HCT116 (cell line): ENCODE measurements at regions not wholly inside any gene's neighbourhood (a gene's known extent, or its start where the extent isn't known, plus 50 kb on each side); places are given as distances from the start of the nearest gene placed in this dataset.

Experiments used
- ATAC-seq: fragments of 200-7000 bp; cut with Tn5 transposase; 2 replicates; pipeline ENCODE4 v1.9.1; 2020; ENCODE audit warnings: mild to moderate bottlenecking, moderate library complexity
- BruUV-seq: library from RNA; stranded (reverse); fragments of 400-500 nt; replicated peaks from 2 replicates; lab custom pipeline; 2021; lab: Mats Ljungman, UMichigan
- CTCF ChIA-PET: fragments of 300-600 bp; sonication (Branson Sonifier 250); formaldehyde crosslinking; loops from one replicate; lab custom pipeline; 2021; ENCODE audit warnings: antibody characterized with exemption; lab: Charles Lee
- POLR2A ChIA-PET: fragments of 300-600, 350-600 bp; sonication (Branson Sonifier 250); formaldehyde crosslinking; loops from one replicate; lab custom pipeline; 2021; ENCODE audit warnings: antibody characterized with exemption; lab: Charles Lee
- RAD21 ChIA-PET, 2 experiments: fragments of 300-600 bp; sonication (Branson Sonifier 250); formaldehyde crosslinking; loops; one replicate each; lab custom pipeline; 2023; ENCODE audit warnings: low total read pairs in 2 of 2; ENCODE audit not compliant: uncharacterized antibody in 2 of 2, unreplicated experiment in 2 of 2, low non-redundant PET in 1 of 2; lab: Charles Lee
- DNase-seq: peaks from one replicate; pipeline ENCODE4 v3.0.0-alpha.2; 2010; ENCODE audit warnings: low read depth, low spot score
- H2AFZ ChIP-seq: fragments of 200-600 bp; shearing (Covaris generic), sonication (generic); 2 replicates; pipeline ENCODE4 v1.6.1; 2017; ENCODE audit warnings: low read depth, mixed run types, mixed read lengths, antibody characterized with exemption, low read length; ENCODE audit not compliant: poor library complexity, severe bottlenecking
- H3K27ac ChIP-seq: 2 replicates; pipeline ENCODE4 v1.5.1; 2012; ENCODE audit warnings: low read depth, low read length
- H3K27me3 ChIP-seq: fragments of 200-600 bp; sonication (generic); 2 replicates; pipeline ENCODE4 v1.6.1; 2016; ENCODE audit warnings: mixed run types, low read length, mixed read lengths; ENCODE audit not compliant: insufficient read depth
- H3K36me3 ChIP-seq, 2 experiments: fragments of 200-500 bp in 1 of 2; fragments of 200-600 bp in 1 of 2; sonication (Bioruptor generic) in 1 of 2; sonication (generic) in 1 of 2; 2 replicates each; pipeline versions ENCODE4 v1.5.1 to v1.6.1; 2014 to 2016; ENCODE audit warnings: low read length in 2 of 2, inconsistent platforms in 1 of 2, mixed read lengths in 1 of 2, mixed run types in 1 of 2; ENCODE audit not compliant: insufficient read depth in 2 of 2, control insufficient read depth in 1 of 2
- H3K4me1 ChIP-seq, 2 experiments: fragments of 200-600 bp in 1 of 2; sonication (generic) in 1 of 2; 2 replicates each; pipeline versions ENCODE4 v1.5.1 to v1.6.1; 2012 to 2017; ENCODE audit warnings: low read length in 2 of 2, inconsistent platforms in 1 of 2, mild to moderate bottlenecking in 1 of 2, mixed read lengths in 1 of 2, mixed run types in 1 of 2, moderate library complexity in 1 of 2; ENCODE audit not compliant: insufficient read depth in 2 of 2, control insufficient read depth in 1 of 2
- H3K4me2 ChIP-seq: fragments of 200-600 bp; sonication (generic); 2 replicates; pipeline ENCODE4 v1.6.1; 2017; ENCODE audit warnings: mixed run types, low read length, mixed read lengths
- H3K4me3 ChIP-seq, 2 experiments: fragments of 200-600 bp in 1 of 2; sonication (generic) in 1 of 2; replicated peaks in 1 of 2; 2 replicates each; pipeline ENCODE4 v1.5.1; 2011 to 2016; ENCODE audit warnings: low read length in 2 of 2, control low read depth in 1 of 2, low read depth in 1 of 2, mild to moderate bottlenecking in 1 of 2, mixed read lengths in 1 of 2, mixed run types in 1 of 2
- H3K79me2 ChIP-seq: fragments of 200-600 bp; sonication (generic); 2 replicates; pipeline ENCODE4 v1.6.1; 2017; ENCODE audit warnings: mild to moderate bottlenecking, mixed run types, low read length, moderate library complexity, mixed read lengths; ENCODE audit not compliant: insufficient read depth
- H3K9ac ChIP-seq: fragments of 200-600 bp; sonication (generic); 2 replicates; pipeline ENCODE4 v1.6.1; 2016; ENCODE audit warnings: low read length, mixed read lengths
- H3K9me2 ChIP-seq: fragments of 200-600 bp; sonication (generic), shearing (Covaris generic); 2 replicates; pipeline ENCODE4 v1.6.1; 2017; ENCODE audit warnings: mixed run types, mild to moderate bottlenecking, moderate library complexity; ENCODE audit not compliant: insufficient read depth
- H3K9me3 ChIP-seq, 2 experiments: fragments of 200-500 bp in 1 of 2; fragments of 200-600 bp in 1 of 2; sonication (Bioruptor generic) in 1 of 2; sonication (generic) in 1 of 2; 2 replicates each; pipeline ENCODE4 v1.6.1; 2014 to 2017; ENCODE audit warnings: low read length in 2 of 2, mixed read lengths in 2 of 2, inconsistent platforms in 1 of 2, low read depth in 1 of 2, mild to moderate bottlenecking in 1 of 2, mixed run types in 1 of 2, moderate library complexity in 1 of 2; ENCODE audit not compliant: control insufficient read depth in 1 of 2, insufficient read depth in 1 of 2
- H4K20me1 ChIP-seq: fragments of 200-600 bp; sonication (generic), shearing (Covaris generic); 2 replicates; pipeline ENCODE4 v1.6.1; 2017; ENCODE audit warnings: mixed run types, mild to moderate bottlenecking, moderate library complexity; ENCODE audit not compliant: insufficient read depth
- CEBPB ChIP-seq: IDR thresholded peaks from 2 replicates; pipeline ENCODE4 v1.6.1; 2012; ENCODE audit warnings: low read depth
- JUND ChIP-seq: IDR thresholded peaks from 2 replicates; pipeline ENCODE4 v1.6.1; 2012
- POLR2AphosphoS5 ChIP-seq: IDR thresholded peaks from 2 replicates; pipeline ENCODE4 v1.6.1; 2011; ENCODE audit warnings: mild to moderate bottlenecking, low read depth, low read length, moderate library complexity
- RAD21 ChIP-seq: IDR thresholded peaks from 2 replicates; pipeline ENCODE4 v1.6.1; 2012; ENCODE audit warnings: low read depth, mild to moderate bottlenecking
- SP1 ChIP-seq: IDR thresholded peaks from 2 replicates; pipeline ENCODE4 v1.6.1; 2012; ENCODE audit warnings: low read depth
- SRF ChIP-seq: IDR thresholded peaks from 2 replicates; pipeline ENCODE4 v1.6.1; 2012; ENCODE audit warnings: low read depth
- TCF7L2 ChIP-seq: IDR thresholded peaks from 2 replicates; pipeline ENCODE4 v1.7.0; 2011; ENCODE audit warnings: borderline replicate concordance, inconsistent platforms; ENCODE audit not compliant: insufficient read depth, insufficient read length; ENCODE audit errors: extremely low read depth
- YY1 ChIP-seq: IDR thresholded peaks from 2 replicates; pipeline ENCODE4 v1.6.1; 2011; ENCODE audit warnings: low read length, low read depth, moderate library complexity, mild to moderate bottlenecking; ENCODE audit not compliant: insufficient replicate concordance; ENCODE audit errors: extremely low read depth
- intact Hi-C: fragments of 100-400 bp; cut with micrococcal nuclease; formaldehyde crosslinking; loops from 2 replicates; pipeline ENCODE4 v1.10.0; 2022
- TF ChIP-seq, protein P1 (sequence below): IDR thresholded peaks from 2 replicates; pipeline ENCODE4 v1.6.1; 2012
- TF ChIP-seq, protein P2 (sequence below), 3 experiments: fragments of 200-600 bp in 1 of 3; sonication (generic) in 1 of 3; IDR thresholded peaks in 2 of 3; conservative IDR thresholded peaks in 1 of 3; 2 replicates each; pipeline ENCODE4 v1.5.1; 2012 to 2017; ENCODE audit warnings: low read depth in 2 of 3, low read length in 2 of 3, antibody characterized with exemption in 1 of 3, borderline replicate concordance in 1 of 3, control low read depth in 1 of 3, mild to moderate bottlenecking in 1 of 3, mixed read lengths in 1 of 3, mixed run types in 1 of 3, moderate library complexity in 1 of 3; ENCODE audit not compliant: insufficient read depth in 1 of 3
- TF ChIP-seq, protein P3 (sequence below): IDR thresholded peaks from 2 replicates; pipeline ENCODE4 v1.6.1; 2011; ENCODE audit warnings: mild to moderate bottlenecking, low read length, moderate library complexity; ENCODE audit not compliant: insufficient replicate concordance; ENCODE audit errors: extremely low read depth

- H3K4me3 ChIP-seq = no peak overlapping the region
- ChIA-PET CTCF (no interaction called here), RAD21 (no interaction called here), POLR2A (no interaction called here)
- H2AFZ ChIP-seq = no peak overlapping the region
- BruUV-seq = no TSS peak
- H3K4me2 ChIP-seq = no peak overlapping the region
- intact Hi-C loops = no loop called here
- H3K4me1 ChIP-seq = no peaks in the 10 kb centered on the region
- H3K27ac ChIP-seq = no peak overlapping the region
- H3K79me2 ChIP-seq = no peaks in the 10 kb centered on the region
- DNase-seq (no peak), ATAC-seq (no peak)
- H3K27me3 ChIP-seq = no peaks in the 10 kb centered on the region
- H3K9ac ChIP-seq = no peak overlapping the region
- no peak for TF ChIP-seq RAD21
- no peak for TF ChIP-seq CEBPB
- no peaks in the 10 kb centered on the region for H3K9me3 ChIP-seq
- H4K20me1 ChIP-seq = no peaks in the 10 kb centered on the region
- H3K9me2 ChIP-seq = no peaks in the 10 kb centered on the region
- H3K36me3 ChIP-seq = no peaks in the 10 kb centered on the region
Observed at GRCh38 chr2:148590612-148591011, 53.9 kb upstream of the EPC2 start.

DNA sequence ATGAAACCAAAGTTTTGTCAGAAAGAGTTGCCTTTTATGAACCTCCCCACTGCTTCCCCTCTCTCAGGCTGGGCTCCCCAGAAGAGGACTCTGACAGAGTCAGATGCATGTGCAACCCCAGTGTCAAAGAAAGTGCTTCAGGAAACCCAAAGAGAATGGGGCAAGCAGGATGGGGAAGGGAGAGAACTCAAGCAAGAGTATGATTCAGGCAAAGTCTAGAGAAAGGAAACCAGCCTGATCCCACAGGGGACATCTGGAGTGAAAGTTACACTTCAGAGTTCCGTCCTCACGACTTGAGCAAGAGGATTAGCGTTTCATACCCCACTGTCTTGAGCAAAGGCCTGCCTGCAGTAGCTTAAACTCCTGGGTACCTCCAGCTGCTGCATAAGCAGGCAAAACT is 51.8 kb upstream of the EPC2 start:
- Histone ChIP-seq H3K4me1 (no peaks in the 10 kb centered on the region), H3K4me2 (no peak overlapping the region), H3K27ac (no peak overlapping the region), H3K4me3 (no peak overlapping the region), H3K9ac (no peak overlapping the region), H3K9me3 (no peaks in the 10 kb centered on the region), H4K20me1 (no peaks in the 10 kb centered on the region), H3K9me2 (no peaks in the 10 kb centered on the region), H3K79me2 (no peaks in the 10 kb centered on the region), H3K27me3 (no peaks in the 10 kb centered on the region), H2AFZ (no peak overlapping the region), H3K36me3 (no peaks in the 10 kb centered on the region)
- TF ChIP-seq, protein P1, sequence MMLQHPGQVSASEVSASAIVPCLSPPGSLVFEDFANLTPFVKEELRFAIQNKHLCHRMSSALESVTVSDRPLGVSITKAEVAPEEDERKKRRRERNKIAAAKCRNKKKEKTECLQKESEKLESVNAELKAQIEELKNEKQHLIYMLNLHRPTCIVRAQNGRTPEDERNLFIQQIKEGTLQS = no peak
- TF ChIP-seq JUND (no peak), TCF7L2 (no peak), POLR2AphosphoS5 (no peak), YY1 (no peak), SP1 (no peak), SRF (no peak)
- TF ChIP-seq, protein P2, sequence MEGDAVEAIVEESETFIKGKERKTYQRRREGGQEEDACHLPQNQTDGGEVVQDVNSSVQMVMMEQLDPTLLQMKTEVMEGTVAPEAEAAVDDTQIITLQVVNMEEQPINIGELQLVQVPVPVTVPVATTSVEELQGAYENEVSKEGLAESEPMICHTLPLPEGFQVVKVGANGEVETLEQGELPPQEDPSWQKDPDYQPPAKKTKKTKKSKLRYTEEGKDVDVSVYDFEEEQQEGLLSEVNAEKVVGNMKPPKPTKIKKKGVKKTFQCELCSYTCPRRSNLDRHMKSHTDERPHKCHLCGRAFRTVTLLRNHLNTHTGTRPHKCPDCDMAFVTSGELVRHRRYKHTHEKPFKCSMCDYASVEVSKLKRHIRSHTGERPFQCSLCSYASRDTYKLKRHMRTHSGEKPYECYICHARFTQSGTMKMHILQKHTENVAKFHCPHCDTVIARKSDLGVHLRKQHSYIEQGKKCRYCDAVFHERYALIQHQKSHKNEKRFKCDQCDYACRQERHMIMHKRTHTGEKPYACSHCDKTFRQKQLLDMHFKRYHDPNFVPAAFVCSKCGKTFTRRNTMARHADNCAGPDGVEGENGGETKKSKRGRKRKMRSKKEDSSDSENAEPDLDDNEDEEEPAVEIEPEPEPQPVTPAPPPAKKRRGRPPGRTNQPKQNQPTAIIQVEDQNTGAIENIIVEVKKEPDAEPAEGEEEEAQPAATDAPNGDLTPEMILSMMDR (IDR thresholded peaks at IDR 0.05 in 2 of 3, conservative IDR thresholded peaks at IDR 0.05 in 1 of 3; ENCODE audit: borderline replicate concordance in 1 of 3, insufficient read depth in 1 of 3, low read depth in 2 of 3, low read length in 2 of 3) = no peak
- TF ChIP-seq, protein P3, sequence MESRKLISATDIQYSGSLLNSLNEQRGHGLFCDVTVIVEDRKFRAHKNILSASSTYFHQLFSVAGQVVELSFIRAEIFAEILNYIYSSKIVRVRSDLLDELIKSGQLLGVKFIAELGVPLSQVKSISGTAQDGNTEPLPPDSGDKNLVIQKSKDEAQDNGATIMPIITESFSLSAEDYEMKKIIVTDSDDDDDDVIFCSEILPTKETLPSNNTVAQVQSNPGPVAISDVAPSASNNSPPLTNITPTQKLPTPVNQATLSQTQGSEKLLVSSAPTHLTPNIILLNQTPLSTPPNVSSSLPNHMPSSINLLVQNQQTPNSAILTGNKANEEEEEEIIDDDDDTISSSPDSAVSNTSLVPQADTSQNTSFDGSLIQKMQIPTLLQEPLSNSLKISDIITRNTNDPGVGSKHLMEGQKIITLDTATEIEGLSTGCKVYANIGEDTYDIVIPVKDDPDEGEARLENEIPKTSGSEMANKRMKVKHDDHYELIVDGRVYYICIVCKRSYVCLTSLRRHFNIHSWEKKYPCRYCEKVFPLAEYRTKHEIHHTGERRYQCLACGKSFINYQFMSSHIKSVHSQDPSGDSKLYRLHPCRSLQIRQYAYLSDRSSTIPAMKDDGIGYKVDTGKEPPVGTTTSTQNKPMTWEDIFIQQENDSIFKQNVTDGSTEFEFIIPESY = no peak
- no TSS peak for BruUV-seq
- ATAC-seq (no peak), DNase-seq (no peak)
- POLR2A ChIA-PET = no interaction called here
- CTCF ChIA-PET = no interaction called here
- intact Hi-C loops = no loop called here
- RAD21 ChIA-PET = no interaction called here
